Gastrocnemius medialis (tissue), 4 donors: ENCODE measurements at regions not wholly inside any gene's neighbourhood (a gene's known extent, or its start where the extent isn't known, plus 50 kb on each side); places are given as distances from the start of the nearest gene placed in this dataset.

Experiments
- CTCF ChIP-seq, 5 experiments: fragments of 450-650 bp in 3 of 5; fragments of 200-600 bp in 2 of 5; sonication (generic) in 2 of 5; IDR thresholded peaks in 4 of 5; conservative IDR thresholded peaks in 1 of 5; 1 replicate in 4 of 5; 2 replicates in 1 of 5; pipeline ENCODE4 v1.5.1; 2016 to 2019; ENCODE audit warnings: antibody characterized with exemption in 5 of 5, mild to moderate bottlenecking in 3 of 5, moderate library complexity in 3 of 5
- POLR2A ChIP-seq, 2 donors: fragments of 450-650 bp; IDR thresholded peaks; one replicate each; pipeline ENCODE4 v1.6.1; 2017; ENCODE audit warnings: antibody characterized with exemption in 2 of 2, mild to moderate bottlenecking in 2 of 2, moderate library complexity in 2 of 2

- TF ChIP-seq CTCF (IDR thresholded peaks at IDR 0.05 in 4 of 5, conservative IDR thresholded peaks at IDR 0.05 in 1 of 5) (no peak), POLR2A (IDR thresholded peaks at IDR 0.05) (no peak)
Measured at GRCh38 chr5:87113861-87114260, 153.8 kb upstream of the RASA1 start.
